ENCODE measurements at regions not wholly inside any gene's neighbourhood (a gene's known extent, or its start where the extent isn't known, plus 50 kb on each side); places are given as distances from the start of the nearest gene placed in this dataset.
"Not testable (repeated sequence)": the region's sequence is repeated elsewhere in the genome, so short reads cannot be mapped to it uniquely, and the experiment has no call there.

DNA sequence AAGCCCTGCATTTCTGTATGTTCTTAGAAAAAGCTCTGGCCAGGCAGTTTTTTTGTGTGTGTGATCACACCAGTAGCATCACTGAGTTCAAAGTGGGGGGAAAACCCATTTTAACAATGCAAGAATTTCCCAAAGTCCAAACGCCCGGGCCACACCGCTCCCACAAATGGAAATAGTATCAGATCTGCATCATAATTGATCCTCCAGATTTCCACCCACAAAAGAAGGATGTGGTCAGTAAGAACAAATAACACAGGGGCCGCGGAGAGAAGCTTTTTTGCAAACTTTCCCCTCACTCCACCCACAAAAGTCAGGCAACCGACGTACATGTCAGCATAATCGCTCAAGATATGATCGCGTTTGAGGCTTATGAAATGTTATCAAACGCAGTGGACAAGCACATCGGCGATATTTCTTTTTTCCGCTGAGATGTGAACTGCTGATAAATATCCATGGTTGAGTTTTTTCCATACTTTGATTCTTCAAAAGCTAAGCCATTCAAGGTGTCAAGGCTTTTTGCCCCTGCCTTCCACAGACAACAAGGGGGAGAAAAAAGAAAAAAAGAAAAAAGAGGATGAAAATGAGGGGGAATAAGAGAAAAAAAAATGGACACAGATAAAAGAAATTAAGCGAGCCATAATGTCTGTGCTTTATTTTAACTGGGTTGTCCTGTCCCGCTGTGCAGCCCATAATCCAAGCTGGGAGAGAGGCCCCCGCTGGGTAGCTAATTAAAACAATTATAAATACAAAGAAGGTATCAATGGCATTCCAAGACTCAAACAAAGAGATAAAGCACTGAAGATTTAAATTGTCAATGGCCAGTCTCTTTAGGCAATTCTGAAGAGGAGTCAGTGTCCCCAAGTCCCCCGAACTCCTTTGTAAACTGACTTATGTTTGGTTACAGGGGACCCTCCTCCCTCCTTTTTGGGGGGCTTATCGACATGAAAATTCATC lies 143.5 kb downstream of the ZFP64 start:
- H3K9ac ChIP-seq (ENCODE audit: low read depth, low read length) = peak overlapping the region; percentile 55
- no peaks in the 10 kb centered on the region for H3K9me3 ChIP-seq (ENCODE audit: control insufficient read depth, insufficient read depth, low read length)
- no peaks in the 10 kb centered on the region for H3K27me3 ChIP-seq (ENCODE audit: control insufficient read depth, insufficient read depth, low read length)
- no peaks in the 10 kb centered on the region for H3K36me3 ChIP-seq (ENCODE audit: control insufficient read depth, insufficient read depth, low read length)
- H3K4me1 ChIP-seq (ENCODE audit: control insufficient read depth, insufficient read depth, low read length) = peaks cover 22% of the 10 kb centered on the region
- H3K4me3 ChIP-seq (ENCODE audit: low read depth, low read length) = peak overlapping the region; percentile 43

DNA sequence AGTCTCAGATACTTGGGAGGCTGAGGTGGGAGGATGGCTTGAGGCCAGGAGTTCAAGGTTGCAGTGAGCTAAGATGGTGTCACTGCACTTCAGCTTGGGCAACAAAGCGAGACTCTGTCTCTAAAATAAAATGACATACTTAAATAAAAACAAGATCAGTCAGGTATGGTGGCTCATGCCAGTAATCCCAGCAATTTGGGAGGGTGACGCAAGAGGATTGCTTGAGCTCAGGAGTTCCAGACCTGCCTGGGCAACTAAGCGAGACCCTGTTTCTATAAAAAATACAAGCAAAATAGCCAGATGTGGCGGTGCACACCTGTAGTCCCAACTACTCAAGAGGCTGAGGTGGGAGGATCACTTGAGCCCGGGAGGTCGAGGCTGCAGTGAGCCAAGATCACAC lies 149.6 kb downstream of the ZFP64 start:
- Histone ChIP-seq H3K4me1 (ENCODE audit: control insufficient read depth, insufficient read depth, low read length) (peaks cover 8% of the 10 kb centered on the region), H3K9ac (ENCODE audit: low read depth, low read length) (no peak overlapping the region), H3K27me3 (ENCODE audit: control insufficient read depth, insufficient read depth, low read length) (no peaks in the 10 kb centered on the region), H3K4me3 (ENCODE audit: low read depth, low read length) (no peak overlapping the region), H3K36me3 (ENCODE audit: control insufficient read depth, insufficient read depth, low read length) (no peaks in the 10 kb centered on the region), H3K9me3 (ENCODE audit: control insufficient read depth, insufficient read depth, low read length) (no peaks in the 10 kb centered on the region)

DNA sequence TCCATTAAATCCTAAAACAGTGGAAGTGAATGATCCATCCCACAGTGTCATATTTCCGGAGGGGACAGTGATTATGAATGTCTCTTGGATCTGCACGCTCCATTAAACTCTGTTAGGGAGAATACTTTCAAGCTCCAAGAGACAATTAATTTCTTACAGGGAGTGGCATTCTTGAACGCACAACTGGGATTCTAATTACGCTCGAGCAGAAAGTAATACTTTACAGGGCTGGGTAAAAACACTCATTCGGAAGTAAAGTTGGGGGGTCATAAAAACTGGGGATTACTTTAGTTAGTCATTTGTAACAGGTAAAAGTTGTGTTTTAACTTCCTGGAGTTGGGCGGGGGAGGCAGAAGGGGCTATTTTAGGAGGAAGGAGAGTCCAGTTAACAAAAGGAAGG lies 151.8 kb downstream of the ZFP64 start:
- no peaks in the 10 kb centered on the region for H3K36me3 ChIP-seq (ENCODE audit: control insufficient read depth, insufficient read depth, low read length)
- H3K4me1 ChIP-seq (ENCODE audit: control insufficient read depth, insufficient read depth, low read length) = no peaks in the 10 kb centered on the region
- H3K9ac ChIP-seq (ENCODE audit: low read depth, low read length) = no peak overlapping the region
- no peaks in the 10 kb centered on the region for H3K27me3 ChIP-seq (ENCODE audit: control insufficient read depth, insufficient read depth, low read length)
- no peak overlapping the region for H3K4me3 ChIP-seq (ENCODE audit: low read depth, low read length)
- no peaks in the 10 kb centered on the region for H3K9me3 ChIP-seq (ENCODE audit: control insufficient read depth, insufficient read depth, low read length)

DNA sequence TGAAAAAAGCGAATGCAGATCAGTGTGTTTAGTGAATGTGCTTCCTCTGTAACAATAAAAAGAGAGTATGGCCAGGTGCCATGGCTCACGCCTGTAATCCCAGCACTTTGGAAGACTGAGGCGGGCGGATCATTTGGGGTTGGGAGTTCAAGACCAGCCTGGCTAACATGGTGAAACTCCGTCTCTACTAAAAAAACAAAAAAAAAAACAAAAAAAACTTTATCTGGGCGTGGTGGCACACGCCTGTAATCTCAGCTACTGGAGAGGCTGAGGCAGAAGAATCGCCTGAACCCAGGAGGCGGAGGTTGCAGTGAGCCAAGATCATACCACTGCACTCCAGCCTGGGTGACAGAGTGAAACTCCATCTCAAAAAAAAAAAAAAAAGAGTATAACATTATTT lies 152.9 kb downstream of the ZFP64 start:
- not testable (repeated sequence) for H3K27me3 ChIP-seq (ENCODE audit: control insufficient read depth, insufficient read depth, low read length); H3K4me1 ChIP-seq (ENCODE audit: control insufficient read depth, insufficient read depth, low read length); H3K9me3 ChIP-seq (ENCODE audit: control insufficient read depth, insufficient read depth, low read length); H3K36me3 ChIP-seq (ENCODE audit: control insufficient read depth, insufficient read depth, low read length); H3K9ac ChIP-seq (ENCODE audit: low read depth, low read length); H3K4me3 ChIP-seq (ENCODE audit: low read depth, low read length)

DNA sequence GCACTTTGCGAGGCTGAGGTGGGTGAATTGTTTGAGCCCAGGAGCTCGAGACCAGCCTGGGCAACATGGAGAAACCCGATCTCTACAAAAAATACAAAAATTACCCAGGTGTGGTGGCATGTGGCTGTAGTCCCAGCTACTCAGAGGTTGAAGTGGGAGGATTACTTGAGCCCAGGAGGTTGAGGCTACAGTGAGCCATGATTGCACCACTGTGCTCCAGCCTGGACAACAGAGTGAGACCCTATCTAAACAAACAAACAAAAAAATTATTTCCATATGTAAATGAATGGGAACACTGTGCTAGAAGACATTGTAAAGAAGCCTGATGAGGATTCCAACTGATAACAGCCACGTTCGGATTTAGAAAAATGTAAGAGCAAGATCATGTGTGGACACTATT lies 154.2 kb downstream of the ZFP64 start:
- Histone ChIP-seq H3K4me1 (ENCODE audit: control insufficient read depth, insufficient read depth, low read length) (no peaks in the 10 kb centered on the region), H3K9me3 (ENCODE audit: control insufficient read depth, insufficient read depth, low read length) (no peaks in the 10 kb centered on the region)

DNA sequence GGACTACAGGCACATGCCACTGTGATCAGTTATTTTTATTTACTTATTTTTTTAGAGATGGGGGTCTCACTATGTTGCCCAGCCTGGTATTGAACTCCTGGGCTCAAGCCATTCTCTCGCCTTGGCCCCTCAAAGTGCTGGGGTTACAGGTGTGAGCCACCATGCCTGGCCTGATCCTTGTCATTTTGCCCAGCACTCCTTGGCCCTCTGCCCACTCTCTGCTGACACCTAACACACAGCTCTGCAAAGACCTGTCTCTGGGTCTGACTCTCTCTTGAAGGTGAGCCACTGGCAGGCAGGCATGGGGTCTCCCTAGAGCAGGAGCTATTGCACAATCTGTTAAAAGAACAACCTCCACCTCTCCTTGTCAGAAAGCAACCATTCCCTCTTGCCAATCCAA lies 155.6 kb downstream of the ZFP64 start:
- Histone ChIP-seq H3K9me3 (ENCODE audit: control insufficient read depth, insufficient read depth, low read length) (no peaks in the 10 kb centered on the region), H3K36me3 (ENCODE audit: control insufficient read depth, insufficient read depth, low read length) (no peaks in the 10 kb centered on the region), H3K9ac (ENCODE audit: low read depth, low read length) (no peak overlapping the region), H3K4me1 (ENCODE audit: control insufficient read depth, insufficient read depth, low read length) (no peaks in the 10 kb centered on the region), H3K27me3 (ENCODE audit: control insufficient read depth, insufficient read depth, low read length) (no peaks in the 10 kb centered on the region), H3K4me3 (ENCODE audit: low read depth, low read length) (no peak overlapping the region)

More for the DNA sequence above, 154.2 kb downstream of the ZFP64 start:
- Histone ChIP-seq H3K4me3 (ENCODE audit: low read depth, low read length) (no peak overlapping the region), H3K27me3 (ENCODE audit: control insufficient read depth, insufficient read depth, low read length) (no peaks in the 10 kb centered on the region), H3K36me3 (ENCODE audit: control insufficient read depth, insufficient read depth, low read length) (no peaks in the 10 kb centered on the region), H3K9ac (ENCODE audit: low read depth, low read length) (no peak overlapping the region)

DNA sequence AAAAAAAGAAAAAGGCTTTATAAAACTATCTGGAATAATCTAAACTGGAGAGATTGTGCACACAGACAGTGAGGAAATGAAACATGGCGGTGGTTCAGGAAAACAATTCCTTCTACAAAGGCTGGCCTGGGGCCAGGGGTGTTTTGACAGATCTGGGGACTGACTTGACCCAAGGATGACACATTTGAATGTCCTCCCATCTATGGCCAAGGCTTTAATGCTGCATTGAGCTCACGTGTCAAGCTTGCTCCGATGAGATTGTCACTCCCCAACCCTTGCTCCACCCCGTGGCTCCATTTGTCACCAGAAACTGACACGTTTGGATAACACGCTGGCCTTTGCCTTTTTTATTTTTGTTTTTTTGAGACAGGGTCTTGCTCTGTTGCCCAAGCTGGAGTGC lies 156.1 kb downstream of the ZFP64 start:
- Histone ChIP-seq H3K27me3 (ENCODE audit: control insufficient read depth, insufficient read depth, low read length) (no peaks in the 10 kb centered on the region), H3K4me3 (ENCODE audit: low read depth, low read length) (no peak overlapping the region), H3K36me3 (ENCODE audit: control insufficient read depth, insufficient read depth, low read length) (no peaks in the 10 kb centered on the region), H3K4me1 (ENCODE audit: control insufficient read depth, insufficient read depth, low read length) (no peaks in the 10 kb centered on the region), H3K9me3 (ENCODE audit: control insufficient read depth, insufficient read depth, low read length) (no peaks in the 10 kb centered on the region), H3K9ac (ENCODE audit: low read depth, low read length) (no peak overlapping the region)

DNA sequence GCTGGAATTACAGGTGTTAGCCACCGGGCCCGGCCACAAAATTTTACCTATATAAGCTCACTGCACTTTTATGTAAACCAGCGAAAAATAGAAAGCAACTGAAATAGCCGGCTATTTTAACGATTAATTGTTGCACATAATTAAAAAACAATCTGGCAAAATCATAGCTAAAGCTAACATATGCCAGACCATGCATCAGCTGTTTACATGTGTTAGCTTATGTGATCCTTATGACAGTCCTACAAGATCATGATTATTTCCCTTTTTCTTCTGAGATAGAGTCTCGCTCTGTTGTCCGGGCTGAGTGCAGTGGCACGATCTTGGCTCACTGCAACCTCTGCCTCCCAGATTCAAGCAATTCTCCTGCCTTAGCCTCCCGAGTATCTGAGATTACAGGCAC lies 157.0 kb downstream of the ZFP64 start:
- Histone ChIP-seq H3K27me3 (ENCODE audit: control insufficient read depth, insufficient read depth, low read length) (no peaks in the 10 kb centered on the region), H3K4me1 (ENCODE audit: control insufficient read depth, insufficient read depth, low read length) (no peaks in the 10 kb centered on the region), H3K4me3 (ENCODE audit: low read depth, low read length) (no peak overlapping the region), H3K36me3 (ENCODE audit: control insufficient read depth, insufficient read depth, low read length) (no peaks in the 10 kb centered on the region), H3K9ac (ENCODE audit: low read depth, low read length) (no peak overlapping the region), H3K9me3 (ENCODE audit: control insufficient read depth, insufficient read depth, low read length) (no peaks in the 10 kb centered on the region)

DNA sequence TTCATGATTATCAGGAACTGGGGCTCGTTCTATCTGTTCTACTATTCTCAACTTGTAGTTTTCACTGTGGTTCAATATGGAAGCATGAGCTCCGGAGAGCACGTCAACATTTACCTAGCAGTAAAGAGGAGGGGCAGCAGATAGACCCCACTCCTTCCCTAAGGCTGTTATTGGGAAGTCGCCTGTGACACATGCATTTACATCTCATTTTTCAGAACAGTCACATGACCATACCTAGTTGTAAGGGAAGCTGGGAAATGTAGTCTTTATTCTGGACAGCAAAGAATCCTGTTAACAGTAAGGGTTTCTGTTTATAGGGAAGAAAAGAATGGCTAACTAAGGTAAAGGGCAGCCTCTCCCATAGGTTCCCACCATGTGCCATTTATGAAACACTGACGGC lies 158.3 kb downstream of the ZFP64 start:
- H3K9me3 ChIP-seq (ENCODE audit: control insufficient read depth, insufficient read depth, low read length) = no peaks in the 10 kb centered on the region
- no peaks in the 10 kb centered on the region for H3K36me3 ChIP-seq (ENCODE audit: control insufficient read depth, insufficient read depth, low read length)
- H3K27me3 ChIP-seq (ENCODE audit: control insufficient read depth, insufficient read depth, low read length) = no peaks in the 10 kb centered on the region
- H3K4me3 ChIP-seq (ENCODE audit: low read depth, low read length) = no peak overlapping the region
- H3K4me1 ChIP-seq (ENCODE audit: control insufficient read depth, insufficient read depth, low read length) = no peaks in the 10 kb centered on the region
- no peak overlapping the region for H3K9ac ChIP-seq (ENCODE audit: low read depth, low read length)

DNA sequence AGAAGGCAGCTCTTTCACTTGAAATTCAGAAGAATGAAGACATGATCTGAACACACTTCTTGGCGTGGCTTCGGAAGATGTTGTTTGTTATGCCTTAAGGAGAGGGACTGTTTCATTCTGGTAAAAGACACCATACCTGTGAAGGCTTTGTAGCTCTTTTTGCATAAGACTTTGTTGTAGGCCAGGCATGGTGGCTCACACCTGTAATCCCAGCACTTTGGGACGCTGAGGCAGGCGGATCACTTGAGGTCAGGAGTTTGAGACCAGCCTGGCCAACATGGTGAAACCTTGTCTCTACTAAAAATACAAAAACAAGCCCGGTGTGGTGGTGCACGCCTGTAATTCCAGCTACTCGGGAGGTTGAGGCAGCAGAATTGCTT lies 159.3 kb downstream of the ZFP64 start:
- not testable (repeated sequence) for H3K4me1 ChIP-seq (ENCODE audit: control insufficient read depth, insufficient read depth, low read length); H3K4me3 ChIP-seq (ENCODE audit: low read depth, low read length); H3K9me3 ChIP-seq (ENCODE audit: control insufficient read depth, insufficient read depth, low read length); H3K27me3 ChIP-seq (ENCODE audit: control insufficient read depth, insufficient read depth, low read length); H3K36me3 ChIP-seq (ENCODE audit: control insufficient read depth, insufficient read depth, low read length); H3K9ac ChIP-seq (ENCODE audit: low read depth, low read length)

DNA sequence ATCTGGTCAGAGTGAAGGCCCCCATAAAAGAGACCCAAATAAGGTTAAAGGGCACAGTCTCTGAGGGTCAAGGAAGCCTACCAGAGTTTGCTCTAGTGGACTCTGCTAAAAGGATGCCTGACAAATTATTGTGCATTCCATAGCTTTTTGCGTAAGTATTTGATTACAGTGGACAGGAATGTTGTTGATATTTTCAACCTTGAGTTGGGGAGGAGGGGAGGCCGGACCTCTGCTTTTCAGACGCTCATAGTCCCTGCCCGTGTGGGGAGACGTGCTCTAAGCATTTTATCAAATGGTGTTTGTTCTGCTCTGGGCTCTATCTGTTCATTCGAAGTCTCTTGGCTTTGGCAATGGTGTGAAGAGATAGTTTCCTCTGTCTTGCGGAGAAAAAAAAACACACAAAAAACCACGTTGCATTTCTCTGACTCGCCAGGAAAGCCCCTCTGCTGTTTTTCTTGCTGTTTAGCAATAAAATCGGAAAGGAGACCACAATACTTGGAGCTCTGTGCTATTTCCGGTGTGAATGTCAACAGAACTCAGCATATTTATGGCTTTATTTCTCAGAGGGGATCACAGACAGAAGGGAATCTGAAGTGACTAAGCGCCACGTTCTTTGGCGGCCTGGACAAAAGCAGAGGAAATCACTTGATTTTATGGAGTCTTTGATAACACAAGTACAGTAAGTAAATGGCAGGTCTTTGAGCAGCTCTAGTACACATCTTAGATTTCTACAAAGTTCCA lies 159.8 kb downstream of the ZFP64 start:
- Histone ChIP-seq H3K36me3 (ENCODE audit: control insufficient read depth, insufficient read depth, low read length) (no peaks in the 10 kb centered on the region), H3K4me3 (ENCODE audit: low read depth, low read length) (no peak overlapping the region), H3K9ac (ENCODE audit: low read depth, low read length) (no peak overlapping the region), H3K27me3 (ENCODE audit: control insufficient read depth, insufficient read depth, low read length) (no peaks in the 10 kb centered on the region), H3K4me1 (ENCODE audit: control insufficient read depth, insufficient read depth, low read length) (no peaks in the 10 kb centered on the region), H3K9me3 (ENCODE audit: control insufficient read depth, insufficient read depth, low read length) (no peaks in the 10 kb centered on the region)

DNA sequence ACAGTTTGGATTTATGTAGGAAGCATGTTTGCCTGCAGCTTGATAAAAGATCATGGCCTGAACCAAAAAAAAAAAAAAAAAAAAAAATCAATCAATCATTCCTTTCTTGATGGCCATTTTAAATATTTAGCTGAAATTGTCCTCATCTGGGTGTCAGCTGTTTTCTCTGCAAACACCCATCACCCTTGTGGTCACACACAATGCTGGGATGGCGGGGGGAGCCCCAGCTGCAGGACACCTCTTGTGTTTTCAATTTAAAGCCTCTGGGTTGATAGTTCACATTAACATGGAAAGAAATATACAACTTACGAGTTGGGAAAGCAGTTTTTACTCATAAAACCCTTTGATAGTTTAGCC lies 160.4 kb downstream of the ZFP64 start:
- no peaks in the 10 kb centered on the region for H3K4me1 ChIP-seq (ENCODE audit: control insufficient read depth, insufficient read depth, low read length)
- no peak overlapping the region for H3K9ac ChIP-seq (ENCODE audit: low read depth, low read length)
- no peak overlapping the region for H3K4me3 ChIP-seq (ENCODE audit: low read depth, low read length)

More for the DNA sequence above, 160.4 kb downstream of the ZFP64 start:
- H3K27me3 ChIP-seq (ENCODE audit: control insufficient read depth, insufficient read depth, low read length) = no peaks in the 10 kb centered on the region
- no peaks in the 10 kb centered on the region for H3K36me3 ChIP-seq (ENCODE audit: control insufficient read depth, insufficient read depth, low read length)
- no peaks in the 10 kb centered on the region for H3K9me3 ChIP-seq (ENCODE audit: control insufficient read depth, insufficient read depth, low read length)
